GM12892 (cell line): ENCODE measurements at regions not wholly inside any gene's neighbourhood (a gene's known extent, or its start where the extent isn't known, plus 50 kb on each side); places are given as distances from the start of the nearest gene placed in this dataset.
"Not testable (repeated sequence)": the region's sequence is repeated elsewhere in the genome, so short reads cannot be mapped to it uniquely, and the experiment has no call there.

ENCODE experiments used
- POLR2AphosphoS5 ChIP-seq: IDR thresholded peaks from 2 replicates; pipeline ENCODE4 v1.6.1; 2011; ENCODE audit warnings: low read depth, low read length, control low read depth
- TAF1 ChIP-seq: IDR thresholded peaks from 2 replicates; pipeline ENCODE4 v1.6.1; 2011; ENCODE audit warnings: low read depth, mild to moderate bottlenecking, control low read depth, low read length, borderline replicate concordance

- TF ChIP-seq POLR2AphosphoS5, TAF1: not testable (repeated sequence)
Measured at GRCh38 chr6:130711641-130712040, 115.6 kb upstream of the SMLR1 start.
